ENCODE measurements at regions not wholly inside any gene's neighbourhood (a gene's known extent, or its start where the extent isn't known, plus 50 kb on each side); places are given as distances from the start of the nearest gene placed in this dataset.

DNA sequence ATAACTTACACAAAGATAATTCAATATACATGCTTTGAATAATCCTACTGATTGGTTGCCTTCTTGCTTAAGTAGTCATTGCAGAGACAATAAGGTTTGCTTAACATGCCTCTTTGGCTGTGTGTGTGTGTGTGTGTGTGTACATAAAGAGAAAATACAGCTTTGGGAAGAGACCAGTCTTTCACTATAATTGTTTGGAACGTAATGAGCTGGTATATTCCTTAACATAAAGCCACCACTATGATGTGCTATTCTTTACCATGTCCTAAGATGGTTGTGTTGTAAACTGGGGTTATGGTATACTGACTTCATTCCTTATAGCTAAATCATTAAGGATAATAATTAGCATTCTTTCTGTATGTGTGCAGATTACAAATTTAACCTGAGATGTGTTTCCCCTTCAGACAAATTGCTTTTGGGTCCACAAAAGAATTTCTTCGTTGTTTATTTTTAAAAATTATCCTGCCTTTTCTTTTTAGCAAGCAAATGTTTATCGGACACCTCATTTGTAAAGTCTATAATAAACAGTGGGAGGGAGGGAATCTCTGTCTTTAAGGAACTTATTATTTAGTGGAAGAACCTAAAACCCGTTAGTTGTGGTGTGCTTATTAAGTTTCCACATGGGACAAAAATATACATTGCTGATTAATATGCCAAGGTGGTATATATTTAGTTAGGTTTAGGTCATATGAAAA, 74.4 kb downstream of the TMX1 start:
- no peak for TF ChIP-seq EZH2phosphoT487 (conservative IDR thresholded peaks at IDR 0.05; ENCODE audit: low read length)
- TF ChIP-seq, protein P1, sequence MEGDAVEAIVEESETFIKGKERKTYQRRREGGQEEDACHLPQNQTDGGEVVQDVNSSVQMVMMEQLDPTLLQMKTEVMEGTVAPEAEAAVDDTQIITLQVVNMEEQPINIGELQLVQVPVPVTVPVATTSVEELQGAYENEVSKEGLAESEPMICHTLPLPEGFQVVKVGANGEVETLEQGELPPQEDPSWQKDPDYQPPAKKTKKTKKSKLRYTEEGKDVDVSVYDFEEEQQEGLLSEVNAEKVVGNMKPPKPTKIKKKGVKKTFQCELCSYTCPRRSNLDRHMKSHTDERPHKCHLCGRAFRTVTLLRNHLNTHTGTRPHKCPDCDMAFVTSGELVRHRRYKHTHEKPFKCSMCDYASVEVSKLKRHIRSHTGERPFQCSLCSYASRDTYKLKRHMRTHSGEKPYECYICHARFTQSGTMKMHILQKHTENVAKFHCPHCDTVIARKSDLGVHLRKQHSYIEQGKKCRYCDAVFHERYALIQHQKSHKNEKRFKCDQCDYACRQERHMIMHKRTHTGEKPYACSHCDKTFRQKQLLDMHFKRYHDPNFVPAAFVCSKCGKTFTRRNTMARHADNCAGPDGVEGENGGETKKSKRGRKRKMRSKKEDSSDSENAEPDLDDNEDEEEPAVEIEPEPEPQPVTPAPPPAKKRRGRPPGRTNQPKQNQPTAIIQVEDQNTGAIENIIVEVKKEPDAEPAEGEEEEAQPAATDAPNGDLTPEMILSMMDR (IDR thresholded peaks at IDR 0.05; ENCODE audit: insufficient read depth, low read length, poor library complexity, severe bottlenecking), result no peak
- H3K36me3 ChIP-seq (ENCODE audit: low read length), result no peaks in the 10 kb centered on the region
- no peak overlapping the region for H3K4me2 ChIP-seq (ENCODE audit: low read depth, low read length, poor library complexity, severe bottlenecking)
- no peaks in the 10 kb centered on the region for H3K9me2 ChIP-seq (replicated peaks; ENCODE audit: insufficient read depth, low read length)
- H3K9me3 ChIP-seq (ENCODE audit: insufficient read depth, low read length), result no peaks in the 10 kb centered on the region
- no peaks in the 10 kb centered on the region for H3K27me3 ChIP-seq (ENCODE audit: low read length)
- H3F3A ChIP-seq (ENCODE audit: insufficient read depth), result no peaks in the 10 kb centered on the region
- no peak overlapping the region for H3K4me3 ChIP-seq (ENCODE audit: insufficient read depth, low read length, poor library complexity, severe bottlenecking)
- H4K20me1 ChIP-seq (ENCODE audit: low read depth, low read length), result no peaks in the 10 kb centered on the region
- no peak overlapping the region for H2AFZ ChIP-seq (ENCODE audit: low read depth, low read length, severe bottlenecking)
- no peak overlapping the region for H3K27ac ChIP-seq (ENCODE audit: low read depth, low read length)
- no peaks in the 10 kb centered on the region for H3K79me2 ChIP-seq (ENCODE audit: insufficient read depth, low read length)
- H3K9ac ChIP-seq (ENCODE audit: low read length), result no peak overlapping the region

DNA sequence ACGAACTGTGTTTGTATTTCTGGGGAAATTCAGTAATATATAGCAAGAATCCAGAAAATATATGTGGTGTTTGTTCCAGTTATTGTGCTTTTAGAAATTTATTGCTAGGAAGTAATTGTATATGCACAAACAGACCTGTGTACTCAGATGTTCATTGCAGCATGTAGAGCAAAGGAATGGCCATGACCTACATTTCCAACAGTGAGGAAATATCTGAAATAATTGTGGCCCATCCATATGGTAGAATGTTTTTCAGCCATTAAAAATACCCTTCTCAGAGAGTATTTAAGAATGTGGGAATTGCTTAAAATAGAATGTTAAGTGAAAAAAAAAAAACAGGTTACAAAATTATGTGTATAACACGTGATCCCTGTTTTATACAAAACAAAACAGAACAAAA, 77.3 kb downstream of the TMX1 start:
- Histone ChIP-seq H3K9me2 (replicated peaks; ENCODE audit: insufficient read depth, low read length) (no peaks in the 10 kb centered on the region), H3K36me3 (ENCODE audit: low read length) (no peaks in the 10 kb centered on the region), H3K9me3 (ENCODE audit: insufficient read depth, low read length) (no peaks in the 10 kb centered on the region), H3K79me2 (ENCODE audit: insufficient read depth, low read length) (no peaks in the 10 kb centered on the region), H3F3A (ENCODE audit: insufficient read depth) (no peaks in the 10 kb centered on the region), H2AFZ (ENCODE audit: low read depth, low read length, severe bottlenecking) (no peak overlapping the region), H3K9ac (ENCODE audit: low read length) (no peak overlapping the region), H3K4me3 (ENCODE audit: insufficient read depth, low read length, poor library complexity, severe bottlenecking) (no peak overlapping the region), H3K27me3 (ENCODE audit: low read length) (no peaks in the 10 kb centered on the region), H3K27ac (ENCODE audit: low read depth, low read length) (no peak overlapping the region), H3K4me2 (ENCODE audit: low read depth, low read length, poor library complexity, severe bottlenecking) (no peak overlapping the region), H4K20me1 (ENCODE audit: low read depth, low read length) (no peaks in the 10 kb centered on the region)
- TF ChIP-seq, protein P1 (IDR thresholded peaks at IDR 0.05; ENCODE audit: insufficient read depth, low read length, poor library complexity, severe bottlenecking), result no peak
- TF ChIP-seq EZH2phosphoT487 (conservative IDR thresholded peaks at IDR 0.05; ENCODE audit: low read length), result no peak

DNA sequence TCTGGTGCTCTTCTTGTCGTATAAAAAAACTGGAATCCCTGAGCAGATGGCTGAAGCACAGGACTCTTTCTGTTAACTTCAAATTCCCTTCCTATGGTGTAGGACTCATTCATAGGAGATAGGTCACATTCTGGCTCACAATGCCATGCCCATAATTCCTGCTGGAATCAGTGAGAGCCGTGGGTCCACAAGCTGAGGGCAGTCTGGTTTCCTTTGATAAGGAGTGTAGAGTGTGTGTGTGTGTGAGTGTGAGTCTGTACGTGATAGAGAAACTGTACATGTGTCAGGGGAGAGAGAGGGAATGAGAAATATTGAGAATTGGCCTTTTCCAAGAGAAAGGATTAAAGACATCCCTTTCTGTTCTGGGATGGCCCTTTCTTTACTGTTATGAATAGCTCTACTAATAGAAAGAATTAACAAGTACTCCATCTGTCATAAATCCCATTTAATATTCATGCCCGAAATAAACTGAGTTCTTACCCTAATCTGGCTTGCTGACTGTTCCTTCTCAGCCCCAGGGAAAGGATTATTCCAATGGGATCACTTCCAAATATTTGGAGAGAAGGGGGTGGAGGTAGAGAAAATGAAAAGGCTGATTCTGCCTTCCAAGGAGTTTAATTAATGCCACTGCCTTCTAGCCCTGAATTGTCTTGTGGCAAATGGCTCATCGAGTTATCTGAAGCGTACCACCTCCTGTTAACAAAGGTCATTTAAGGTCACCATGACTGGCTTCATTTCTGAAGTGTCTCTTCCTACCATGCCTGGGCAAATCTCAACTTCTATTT, 79.0 kb downstream of the TMX1 start:
- no peak overlapping the region for H3K27ac ChIP-seq (ENCODE audit: low read depth, low read length)
- no peaks in the 10 kb centered on the region for H3K27me3 ChIP-seq (ENCODE audit: low read length)
- H4K20me1 ChIP-seq (ENCODE audit: low read depth, low read length), result no peaks in the 10 kb centered on the region
- H3K9me2 ChIP-seq (replicated peaks; ENCODE audit: insufficient read depth, low read length), result no peaks in the 10 kb centered on the region
- no peaks in the 10 kb centered on the region for H3K9me3 ChIP-seq (ENCODE audit: insufficient read depth, low read length)
- H3K36me3 ChIP-seq (ENCODE audit: low read length), result no peaks in the 10 kb centered on the region
- H3F3A ChIP-seq (ENCODE audit: insufficient read depth), result no peaks in the 10 kb centered on the region
- TF ChIP-seq, protein P1 (IDR thresholded peaks at IDR 0.05; ENCODE audit: insufficient read depth, low read length, poor library complexity, severe bottlenecking), result no peak
- no peak for TF ChIP-seq EZH2phosphoT487 (conservative IDR thresholded peaks at IDR 0.05; ENCODE audit: low read length)
- H3K4me3 ChIP-seq (ENCODE audit: insufficient read depth, low read length, poor library complexity, severe bottlenecking), result no peak overlapping the region
- no peak overlapping the region for H2AFZ ChIP-seq (ENCODE audit: low read depth, low read length, severe bottlenecking)
- H3K9ac ChIP-seq (ENCODE audit: low read length), result no peak overlapping the region
- H3K4me2 ChIP-seq (ENCODE audit: low read depth, low read length, poor library complexity, severe bottlenecking), result no peak overlapping the region
- H3K79me2 ChIP-seq (ENCODE audit: insufficient read depth, low read length), result no peaks in the 10 kb centered on the region
